ENCODE measurements at regions not wholly inside any gene's neighbourhood (a gene's known extent, or its start where the extent isn't known, plus 50 kb on each side); places are given as distances from the start of the nearest gene placed in this dataset.

DNA sequence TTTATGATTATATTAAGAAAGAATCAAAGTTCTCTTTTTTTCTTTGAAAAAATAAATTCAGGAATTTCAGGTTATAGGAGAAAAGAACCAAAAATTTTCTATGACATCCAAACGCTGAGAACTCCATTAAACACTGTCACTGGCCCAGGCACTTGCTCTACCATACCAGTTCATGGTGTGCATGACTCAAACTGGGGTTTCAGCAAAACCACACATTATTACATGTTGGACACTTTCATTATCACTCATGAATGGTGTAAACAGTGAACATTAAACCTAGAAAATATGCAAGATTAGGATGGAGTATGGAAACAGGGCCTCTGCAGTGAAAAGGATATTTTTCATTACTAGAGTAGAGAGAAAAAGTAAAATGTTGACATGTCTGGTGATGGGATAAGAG is 369.9 kb upstream of the FAM174A start (continued):
- TF ChIP-seq, protein P1, sequence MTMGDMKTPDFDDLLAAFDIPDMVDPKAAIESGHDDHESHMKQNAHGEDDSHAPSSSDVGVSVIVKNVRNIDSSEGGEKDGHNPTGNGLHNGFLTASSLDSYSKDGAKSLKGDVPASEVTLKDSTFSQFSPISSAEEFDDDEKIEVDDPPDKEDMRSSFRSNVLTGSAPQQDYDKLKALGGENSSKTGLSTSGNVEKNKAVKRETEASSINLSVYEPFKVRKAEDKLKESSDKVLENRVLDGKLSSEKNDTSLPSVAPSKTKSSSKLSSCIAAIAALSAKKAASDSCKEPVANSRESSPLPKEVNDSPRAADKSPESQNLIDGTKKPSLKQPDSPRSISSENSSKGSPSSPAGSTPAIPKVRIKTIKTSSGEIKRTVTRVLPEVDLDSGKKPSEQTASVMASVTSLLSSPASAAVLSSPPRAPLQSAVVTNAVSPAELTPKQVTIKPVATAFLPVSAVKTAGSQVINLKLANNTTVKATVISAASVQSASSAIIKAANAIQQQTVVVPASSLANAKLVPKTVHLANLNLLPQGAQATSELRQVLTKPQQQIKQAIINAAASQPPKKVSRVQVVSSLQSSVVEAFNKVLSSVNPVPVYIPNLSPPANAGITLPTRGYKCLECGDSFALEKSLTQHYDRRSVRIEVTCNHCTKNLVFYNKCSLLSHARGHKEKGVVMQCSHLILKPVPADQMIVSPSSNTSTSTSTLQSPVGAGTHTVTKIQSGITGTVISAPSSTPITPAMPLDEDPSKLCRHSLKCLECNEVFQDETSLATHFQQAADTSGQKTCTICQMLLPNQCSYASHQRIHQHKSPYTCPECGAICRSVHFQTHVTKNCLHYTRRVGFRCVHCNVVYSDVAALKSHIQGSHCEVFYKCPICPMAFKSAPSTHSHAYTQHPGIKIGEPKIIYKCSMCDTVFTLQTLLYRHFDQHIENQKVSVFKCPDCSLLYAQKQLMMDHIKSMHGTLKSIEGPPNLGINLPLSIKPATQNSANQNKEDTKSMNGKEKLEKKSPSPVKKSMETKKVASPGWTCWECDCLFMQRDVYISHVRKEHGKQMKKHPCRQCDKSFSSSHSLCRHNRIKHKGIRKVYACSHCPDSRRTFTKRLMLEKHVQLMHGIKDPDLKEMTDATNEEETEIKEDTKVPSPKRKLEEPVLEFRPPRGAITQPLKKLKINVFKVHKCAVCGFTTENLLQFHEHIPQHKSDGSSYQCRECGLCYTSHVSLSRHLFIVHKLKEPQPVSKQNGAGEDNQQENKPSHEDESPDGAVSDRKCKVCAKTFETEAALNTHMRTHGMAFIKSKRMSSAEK (CRISPR knock-in tag; IDR thresholded peaks at IDR 0.05; ENCODE audit: borderline replicate concordance) = no peak
- TF ChIP-seq EMX1 (CRISPR knock-in tag; IDR thresholded peaks at IDR 0.05) (no peak), ZNF263 (CRISPR knock-in tag; IDR thresholded peaks at IDR 0.05; ENCODE audit: low read depth) (no peak)
- TF ChIP-seq, protein P2, sequence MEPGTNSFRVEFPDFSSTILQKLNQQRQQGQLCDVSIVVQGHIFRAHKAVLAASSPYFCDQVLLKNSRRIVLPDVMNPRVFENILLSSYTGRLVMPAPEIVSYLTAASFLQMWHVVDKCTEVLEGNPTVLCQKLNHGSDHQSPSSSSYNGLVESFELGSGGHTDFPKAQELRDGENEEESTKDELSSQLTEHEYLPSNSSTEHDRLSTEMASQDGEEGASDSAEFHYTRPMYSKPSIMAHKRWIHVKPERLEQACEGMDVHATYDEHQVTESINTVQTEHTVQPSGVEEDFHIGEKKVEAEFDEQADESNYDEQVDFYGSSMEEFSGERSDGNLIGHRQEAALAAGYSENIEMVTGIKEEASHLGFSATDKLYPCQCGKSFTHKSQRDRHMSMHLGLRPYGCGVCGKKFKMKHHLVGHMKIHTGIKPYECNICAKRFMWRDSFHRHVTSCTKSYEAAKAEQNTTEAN (CRISPR knock-in tag; IDR thresholded peaks at IDR 0.05) = no peak
- TF ChIP-seq, protein P3, sequence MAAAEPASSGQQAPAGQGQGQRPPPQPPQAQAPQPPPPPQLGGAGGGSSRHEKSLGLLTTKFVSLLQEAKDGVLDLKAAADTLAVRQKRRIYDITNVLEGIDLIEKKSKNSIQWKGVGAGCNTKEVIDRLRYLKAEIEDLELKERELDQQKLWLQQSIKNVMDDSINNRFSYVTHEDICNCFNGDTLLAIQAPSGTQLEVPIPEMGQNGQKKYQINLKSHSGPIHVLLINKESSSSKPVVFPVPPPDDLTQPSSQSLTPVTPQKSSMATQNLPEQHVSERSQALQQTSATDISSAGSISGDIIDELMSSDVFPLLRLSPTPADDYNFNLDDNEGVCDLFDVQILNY (CRISPR knock-in tag; IDR thresholded peaks at IDR 0.05) = no peak
- TF ChIP-seq, protein P4, sequence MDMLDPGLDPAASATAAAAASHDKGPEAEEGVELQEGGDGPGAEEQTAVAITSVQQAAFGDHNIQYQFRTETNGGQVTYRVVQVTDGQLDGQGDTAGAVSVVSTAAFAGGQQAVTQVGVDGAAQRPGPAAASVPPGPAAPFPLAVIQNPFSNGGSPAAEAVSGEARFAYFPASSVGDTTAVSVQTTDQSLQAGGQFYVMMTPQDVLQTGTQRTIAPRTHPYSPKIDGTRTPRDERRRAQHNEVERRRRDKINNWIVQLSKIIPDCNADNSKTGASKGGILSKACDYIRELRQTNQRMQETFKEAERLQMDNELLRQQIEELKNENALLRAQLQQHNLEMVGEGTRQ (CRISPR knock-in tag; IDR thresholded peaks at IDR 0.05) = no peak

DNA sequence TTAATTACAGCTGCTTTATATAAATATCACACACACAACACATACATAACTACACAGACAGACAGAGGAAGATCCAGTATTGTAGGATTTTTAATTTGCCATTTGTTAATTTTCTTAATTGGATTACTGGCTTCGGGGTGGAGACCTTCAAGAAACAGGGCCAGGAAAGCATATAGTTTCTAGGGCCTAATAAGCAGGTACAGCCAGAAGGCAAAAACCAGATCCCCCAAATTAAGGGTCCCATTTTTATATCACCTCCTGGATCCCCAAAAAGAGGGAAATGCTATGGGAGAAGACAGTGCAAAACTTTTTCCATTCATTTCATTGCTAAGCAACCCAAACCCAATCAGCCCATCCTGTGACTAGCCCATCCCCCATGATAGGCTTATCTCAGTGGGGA is 373.3 kb upstream of the FAM174A start:
- H3K9me3 Mint-ChIP-seq = peaks cover 54% of the 10 kb centered on the region
- no peaks in the 10 kb centered on the region for H3K4me1 Mint-ChIP-seq
- no peak overlapping the region for H3K27ac Mint-ChIP-seq
- CTCF ChIA-PET = no interaction called here
- ATAC-seq (no peak), DNase-seq (ENCODE audit: low spot score) (no peak)
- POLR2A ChIA-PET = no interaction called here
- H3K4me3 Mint-ChIP-seq = no peak overlapping the region
- no peaks in the 10 kb centered on the region for H3K27me3 Mint-ChIP-seq (ENCODE audit: low read depth)
- TF ChIP-seq, protein P5, sequence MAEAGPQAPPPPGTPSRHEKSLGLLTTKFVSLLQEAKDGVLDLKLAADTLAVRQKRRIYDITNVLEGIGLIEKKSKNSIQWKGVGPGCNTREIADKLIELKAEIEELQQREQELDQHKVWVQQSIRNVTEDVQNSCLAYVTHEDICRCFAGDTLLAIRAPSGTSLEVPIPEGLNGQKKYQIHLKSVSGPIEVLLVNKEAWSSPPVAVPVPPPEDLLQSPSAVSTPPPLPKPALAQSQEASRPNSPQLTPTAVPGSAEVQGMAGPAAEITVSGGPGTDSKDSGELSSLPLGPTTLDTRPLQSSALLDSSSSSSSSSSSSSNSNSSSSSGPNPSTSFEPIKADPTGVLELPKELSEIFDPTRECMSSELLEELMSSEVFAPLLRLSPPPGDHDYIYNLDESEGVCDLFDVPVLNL (CRISPR knock-in tag; IDR thresholded peaks at IDR 0.05; ENCODE audit: borderline replicate concordance, low read depth) = no peak
- TF ChIP-seq ESRRA (CRISPR knock-in tag; IDR thresholded peaks at IDR 0.05; ENCODE audit: borderline replicate concordance) = no peak
- TF ChIP-seq, protein P6, sequence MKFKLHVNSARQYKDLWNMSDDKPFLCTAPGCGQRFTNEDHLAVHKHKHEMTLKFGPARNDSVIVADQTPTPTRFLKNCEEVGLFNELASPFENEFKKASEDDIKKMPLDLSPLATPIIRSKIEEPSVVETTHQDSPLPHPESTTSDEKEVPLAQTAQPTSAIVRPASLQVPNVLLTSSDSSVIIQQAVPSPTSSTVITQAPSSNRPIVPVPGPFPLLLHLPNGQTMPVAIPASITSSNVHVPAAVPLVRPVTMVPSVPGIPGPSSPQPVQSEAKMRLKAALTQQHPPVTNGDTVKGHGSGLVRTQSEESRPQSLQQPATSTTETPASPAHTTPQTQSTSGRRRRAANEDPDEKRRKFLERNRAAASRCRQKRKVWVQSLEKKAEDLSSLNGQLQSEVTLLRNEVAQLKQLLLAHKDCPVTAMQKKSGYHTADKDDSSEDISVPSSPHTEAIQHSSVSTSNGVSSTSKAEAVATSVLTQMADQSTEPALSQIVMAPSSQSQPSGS (CRISPR knock-in tag; IDR thresholded peaks at IDR 0.05; ENCODE audit: borderline replicate concordance, low read depth) = no peak
- TF ChIP-seq, protein P7, sequence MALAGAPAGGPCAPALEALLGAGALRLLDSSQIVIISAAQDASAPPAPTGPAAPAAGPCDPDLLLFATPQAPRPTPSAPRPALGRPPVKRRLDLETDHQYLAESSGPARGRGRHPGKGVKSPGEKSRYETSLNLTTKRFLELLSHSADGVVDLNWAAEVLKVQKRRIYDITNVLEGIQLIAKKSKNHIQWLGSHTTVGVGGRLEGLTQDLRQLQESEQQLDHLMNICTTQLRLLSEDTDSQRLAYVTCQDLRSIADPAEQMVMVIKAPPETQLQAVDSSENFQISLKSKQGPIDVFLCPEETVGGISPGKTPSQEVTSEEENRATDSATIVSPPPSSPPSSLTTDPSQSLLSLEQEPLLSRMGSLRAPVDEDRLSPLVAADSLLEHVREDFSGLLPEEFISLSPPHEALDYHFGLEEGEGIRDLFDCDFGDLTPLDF (CRISPR knock-in tag; IDR thresholded peaks at IDR 0.05) = no peak
- no peak for TF ChIP-seq NR3C1 (CRISPR knock-in tag; conservative IDR thresholded peaks at IDR 0.05; ENCODE audit: low read depth)
- TF ChIP-seq, protein P8, sequence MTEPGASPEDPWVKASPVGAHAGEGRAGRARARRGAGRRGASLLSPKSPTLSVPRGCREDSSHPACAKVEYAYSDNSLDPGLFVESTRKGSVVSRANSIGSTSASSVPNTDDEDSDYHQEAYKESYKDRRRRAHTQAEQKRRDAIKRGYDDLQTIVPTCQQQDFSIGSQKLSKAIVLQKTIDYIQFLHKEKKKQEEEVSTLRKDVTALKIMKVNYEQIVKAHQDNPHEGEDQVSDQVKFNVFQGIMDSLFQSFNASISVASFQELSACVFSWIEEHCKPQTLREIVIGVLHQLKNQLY (CRISPR knock-in tag; IDR thresholded peaks at IDR 0.05) = no peak
- TF ChIP-seq CREB1 (CRISPR knock-in tag; IDR thresholded peaks at IDR 0.05) = no peak
- no peak for TF ChIP-seq ETV6 (CRISPR knock-in tag; IDR thresholded peaks at IDR 0.05)
- TF ChIP-seq NR2C2 (CRISPR knock-in tag; IDR thresholded peaks at IDR 0.05) = no peak
- TF ChIP-seq HMGA2 (CRISPR knock-in tag; IDR thresholded peaks at IDR 0.05) = no peak
- peaks cover 22% of the 10 kb centered on the region for H3K36me3 Mint-ChIP-seq

Data from WTC11 (cell line).